GM12873 (cell line): ENCODE measurements at regions not wholly inside any gene's neighbourhood (a gene's known extent, or its start where the extent isn't known, plus 50 kb on each side); places are given as distances from the start of the nearest gene placed in this dataset.

Experiments used
- CTCF ChIP-seq: IDR thresholded peaks from 2 replicates; pipeline ENCODE4 v1.5.1; 2012; ENCODE audit warnings: low read depth, mild to moderate bottlenecking, moderate library complexity, low read length, control low read depth; ENCODE audit not compliant: insufficient read depth; ENCODE audit errors: missing control alignments

GRCh38 chr1:164361927-164362326 is 197.1 kb upstream of the PBX1 start:
- TF ChIP-seq CTCF, result no peak

GRCh38 chr1:164363980-164364379 is 195.0 kb upstream of the PBX1 start:
- no peak for TF ChIP-seq CTCF

- TF ChIP-seq CTCF, result no peak
These were observed 193.0 kb upstream of the PBX1 start for GRCh38 chr1:164366014-164366413.

GRCh38 chr1:164369698-164370365 is 189.2 kb upstream of the PBX1 start:
- TF ChIP-seq CTCF, result no peak

GRCh38 chr1:164380893-164381292 is 178.1 kb upstream of the PBX1 start:
- no peak for TF ChIP-seq CTCF

- TF ChIP-seq CTCF, result no peak
These were observed 176.6 kb upstream of the PBX1 start for GRCh38 chr1:164382384-164382783.

GRCh38 chr1:164384262-164384661 is 174.7 kb upstream of the PBX1 start:
- no peak for TF ChIP-seq CTCF
